ENCODE measurements at regions not wholly inside any gene's neighbourhood (a gene's known extent, or its start where the extent isn't known, plus 50 kb on each side); places are given as distances from the start of the nearest gene placed in this dataset.

- TF ChIP-seq TAF1 (IDR thresholded peaks at IDR 0.05; ENCODE audit: low read depth) (no peak), RAD21 (conservative IDR thresholded peaks at IDR 0.05) (no peak), CTCF (IDR thresholded peaks at IDR 0.05; ENCODE audit: poor library complexity, severe bottlenecking) (no peak)
Observed at GRCh38 chr3:166282931-166283330, 445.7 kb upstream of the BCHE start.

Measured in neural cell (in vitro differentiated cells).